ENCODE measurements at regions not wholly inside any gene's neighbourhood (a gene's known extent, or its start where the extent isn't known, plus 50 kb on each side); places are given as distances from the start of the nearest gene placed in this dataset.

GRCh38 chrX:51407520-51408409 lies 75.1 kb downstream of the NUDT10 start:
- no peaks in the 10 kb centered on the region for H3K9me3 ChIP-seq
- H3K27ac ChIP-seq = no peak overlapping the region
- no peaks in the 10 kb centered on the region for H3K4me1 ChIP-seq
- ATAC-seq = no peak
- H3K4me3 ChIP-seq = no peak overlapping the region
- no peak for DNase-seq
- TF ChIP-seq CTCF (IDR thresholded peaks at IDR 0.05) = no peak
- no peaks in the 10 kb centered on the region for H3K27me3 ChIP-seq
- intact Hi-C loops (cut with DNase I) = no loop called here
- H3K36me3 ChIP-seq = no peaks in the 10 kb centered on the region

GRCh38 chrX:51406688-51407519 lies 74.3 kb downstream of the NUDT10 start:
- intact Hi-C loops (cut with DNase I) = no loop called here
- no peak for TF ChIP-seq CTCF (IDR thresholded peaks at IDR 0.05)
- no peaks in the 10 kb centered on the region for H3K4me1 ChIP-seq
- H3K4me3 ChIP-seq = no peak overlapping the region
- ATAC-seq (no peak), DNase-seq (no peak)
- H3K9me3 ChIP-seq = no peaks in the 10 kb centered on the region
- H3K27ac ChIP-seq = no peak overlapping the region
- H3K36me3 ChIP-seq = no peaks in the 10 kb centered on the region
- no peaks in the 10 kb centered on the region for H3K27me3 ChIP-seq

GRCh38 chrX:51404445-51404844 lies 71.8 kb downstream of the NUDT10 start:
- intact Hi-C loops (cut with DNase I) = no loop called here
- DNase-seq = no peak
- H3K4me1 ChIP-seq = no peaks in the 10 kb centered on the region
- H3K27ac ChIP-seq = no peak overlapping the region
- TF ChIP-seq CTCF (IDR thresholded peaks at IDR 0.05) = no peak
- no peaks in the 10 kb centered on the region for H3K36me3 ChIP-seq
- H3K27me3 ChIP-seq = no peaks in the 10 kb centered on the region
- no peaks in the 10 kb centered on the region for H3K9me3 ChIP-seq
- no peak for ATAC-seq
- H3K4me3 ChIP-seq = no peak overlapping the region

GRCh38 chrX:51395810-51396728 lies 63.4 kb downstream of the NUDT10 start:
- ATAC-seq (peak; percentile 79), DNase-seq (peak; percentile 66)
- no peaks in the 10 kb centered on the region for H3K4me1 ChIP-seq
- H3K27ac ChIP-seq = no peak overlapping the region
- H3K36me3 ChIP-seq = no peaks in the 10 kb centered on the region
- intact Hi-C loops (cut with DNase I) = no loop called here
- no peaks in the 10 kb centered on the region for H3K9me3 ChIP-seq
- TF ChIP-seq CTCF (IDR thresholded peaks at IDR 0.05) = peak; percentile 29
- peak overlapping the region; percentile 45 for H3K4me3 ChIP-seq
- no peaks in the 10 kb centered on the region for H3K27me3 ChIP-seq

GRCh38 chrX:51395480-51395809 lies 62.8 kb downstream of the NUDT10 start:
- Histone ChIP-seq H3K9me3 (no peaks in the 10 kb centered on the region), H3K27ac (no peak overlapping the region), H3K4me3 (peak overlapping the region; percentile 45), H3K27me3 (no peaks in the 10 kb centered on the region), H3K36me3 (no peaks in the 10 kb centered on the region), H3K4me1 (no peaks in the 10 kb centered on the region)
- ATAC-seq (peak; percentile 28), DNase-seq (no peak)
- intact Hi-C loops (cut with DNase I) = no loop called here
- TF ChIP-seq CTCF (IDR thresholded peaks at IDR 0.05) = no peak

Measured in upper lobe of right lung (tissue), 1 donor.